ENCODE measurements at regions not wholly inside any gene's neighbourhood (a gene's known extent, or its start where the extent isn't known, plus 50 kb on each side); places are given as distances from the start of the nearest gene placed in this dataset.

DNA sequence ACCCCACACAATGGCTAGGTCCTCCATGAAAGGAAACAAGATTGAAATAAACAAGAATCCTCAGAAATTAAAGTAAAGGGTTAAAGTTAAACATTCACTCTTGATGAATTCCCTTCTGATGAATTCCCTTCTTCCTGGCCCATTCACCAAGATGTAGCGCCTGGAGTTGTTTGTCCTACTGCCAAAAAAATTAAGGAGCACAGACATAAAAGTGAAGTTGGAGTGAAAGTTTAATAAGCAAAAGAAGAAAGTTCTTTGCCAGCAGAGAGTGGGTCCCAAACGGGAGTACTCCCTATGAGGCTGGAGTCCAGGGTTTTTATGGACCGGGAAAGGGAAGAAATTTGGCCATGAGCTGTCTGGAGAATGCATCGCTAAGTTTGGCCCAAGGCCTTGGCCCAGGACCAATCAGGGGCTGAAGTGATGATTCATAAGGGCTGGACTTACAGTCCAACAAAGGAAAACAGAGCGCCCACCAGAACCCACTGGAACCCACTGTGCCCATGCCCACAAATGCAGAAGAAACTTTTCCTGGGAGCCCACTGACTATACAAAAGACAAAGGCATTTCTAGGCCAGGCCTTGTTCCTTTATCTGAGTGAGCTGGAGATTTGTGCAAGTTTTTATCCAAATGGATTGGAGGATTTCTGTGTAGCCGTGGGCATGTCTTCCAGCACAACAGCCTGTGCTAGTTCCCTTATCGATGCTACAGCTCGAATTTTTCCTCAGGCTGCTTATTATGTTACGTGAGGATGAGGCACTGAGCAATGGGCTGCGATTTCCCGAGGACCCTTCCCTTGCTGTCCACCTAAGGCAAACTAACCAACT lies 1561.6 kb downstream of the OTOL1 start:
- TF ChIP-seq FOSL2 (IDR thresholded peaks at IDR 0.05) (no peak), FOSL2 (CRISPR knock-in tag; IDR thresholded peaks at IDR 0.05) (no peak), RFX5 (IDR thresholded peaks at IDR 0.05) (no peak), POLR2A (IDR thresholded peaks at IDR 0.05; ENCODE audit: low read length) (no peak), EP300 (IDR thresholded peaks at IDR 0.05) (no peak), KDM1A (IDR thresholded peaks at IDR 0.05; ENCODE audit: low read depth) (no peak), JUN (IDR thresholded peaks at IDR 0.05) (no peak), CEBPB (IDR thresholded peaks at IDR 0.05) (no peak), POLR2AphosphoS2 (conservative IDR thresholded peaks at IDR 0.05; ENCODE audit: low read length) (no peak)
- TF ChIP-seq, protein P1, sequence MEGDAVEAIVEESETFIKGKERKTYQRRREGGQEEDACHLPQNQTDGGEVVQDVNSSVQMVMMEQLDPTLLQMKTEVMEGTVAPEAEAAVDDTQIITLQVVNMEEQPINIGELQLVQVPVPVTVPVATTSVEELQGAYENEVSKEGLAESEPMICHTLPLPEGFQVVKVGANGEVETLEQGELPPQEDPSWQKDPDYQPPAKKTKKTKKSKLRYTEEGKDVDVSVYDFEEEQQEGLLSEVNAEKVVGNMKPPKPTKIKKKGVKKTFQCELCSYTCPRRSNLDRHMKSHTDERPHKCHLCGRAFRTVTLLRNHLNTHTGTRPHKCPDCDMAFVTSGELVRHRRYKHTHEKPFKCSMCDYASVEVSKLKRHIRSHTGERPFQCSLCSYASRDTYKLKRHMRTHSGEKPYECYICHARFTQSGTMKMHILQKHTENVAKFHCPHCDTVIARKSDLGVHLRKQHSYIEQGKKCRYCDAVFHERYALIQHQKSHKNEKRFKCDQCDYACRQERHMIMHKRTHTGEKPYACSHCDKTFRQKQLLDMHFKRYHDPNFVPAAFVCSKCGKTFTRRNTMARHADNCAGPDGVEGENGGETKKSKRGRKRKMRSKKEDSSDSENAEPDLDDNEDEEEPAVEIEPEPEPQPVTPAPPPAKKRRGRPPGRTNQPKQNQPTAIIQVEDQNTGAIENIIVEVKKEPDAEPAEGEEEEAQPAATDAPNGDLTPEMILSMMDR (IDR thresholded peaks at IDR 0.05), result no peak
- TF ChIP-seq, protein P2, sequence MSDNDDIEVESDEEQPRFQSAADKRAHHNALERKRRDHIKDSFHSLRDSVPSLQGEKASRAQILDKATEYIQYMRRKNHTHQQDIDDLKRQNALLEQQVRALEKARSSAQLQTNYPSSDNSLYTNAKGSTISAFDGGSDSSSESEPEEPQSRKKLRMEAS (IDR thresholded peaks at IDR 0.05), result no peak

All from A549 (cell line).